Right atrium auricular region (tissue), 2 donors: ENCODE measurements at regions not wholly inside any gene's neighbourhood (a gene's known extent, or its start where the extent isn't known, plus 50 kb on each side); places are given as distances from the start of the nearest gene placed in this dataset.

Experiments
- DNase-seq: peaks from one replicate; pipeline ENCODE4 v3.0.0-alpha.2; 2019; ENCODE audit warnings: low spot score
- H3K27ac ChIP-seq, 2 donors: fragments of 200-600 bp; sonication (generic); 1 replicate in 1 of 2; 2 replicates in 1 of 2; pipeline ENCODE4 v1.5.1; 2016 to 2019
- H3K27me3 ChIP-seq, 2 donors: fragments of 200-600 bp; sonication (generic); one replicate each; pipeline versions ENCODE4 v1.5.1 to v1.6.0; 2017 to 2019
- H3K36me3 ChIP-seq: fragments of 200-600 bp; sonication (generic); one replicate; pipeline ENCODE4 v1.5.1; 2016
- H3K4me1 ChIP-seq, 2 donors: fragments of 200-600 bp; sonication (generic); one replicate each; pipeline versions ENCODE4 v1.5.1 to v1.6.0; 2017 to 2019
- H3K4me3 ChIP-seq, 2 donors: fragments of 200-600 bp; sonication (generic); 1 replicate in 1 of 2; 2 replicates in 1 of 2; pipeline ENCODE4 v1.5.1; 2017 to 2019; ENCODE audit warnings: mild to moderate bottlenecking in 1 of 2, moderate library complexity in 1 of 2
- H3K9me3 ChIP-seq, 2 donors: fragments of 200-600 bp; sonication (generic); one replicate each; pipeline ENCODE4 v1.5.1; 2019
- CTCF ChIP-seq, 2 donors: fragments of 200-600 bp; sonication (generic); IDR thresholded peaks; one replicate each; pipeline ENCODE4 v1.5.1; 2019; ENCODE audit warnings: antibody characterized with exemption in 2 of 2

- H3K9me3 ChIP-seq = no peaks in the 10 kb centered on the region
- peak overlapping the region in 1 of 2 donors; percentile 12 for H3K4me3 ChIP-seq
- no peaks in the 10 kb centered on the region for H3K4me1 ChIP-seq
- no peaks in the 10 kb centered on the region for H3K27me3 ChIP-seq
- no peaks in the 10 kb centered on the region for H3K36me3 ChIP-seq
- peak; percentile 50 for DNase-seq
- no peak for TF ChIP-seq CTCF (IDR thresholded peaks at IDR 0.05)
- no peak overlapping the region for H3K27ac ChIP-seq
Observed at GRCh38 chr5:1725641-1726468, 73.8 kb downstream of the MRPL36 start.

- Histone ChIP-seq H3K27me3 (no peaks in the 10 kb centered on the region), H3K9me3 (no peaks in the 10 kb centered on the region), H3K27ac (no peak overlapping the region), H3K4me1 (no peaks in the 10 kb centered on the region), H3K36me3 (no peaks in the 10 kb centered on the region), H3K4me3 (peak overlapping the region in 1 of 2 donors; percentile 12)
- no peak for TF ChIP-seq CTCF (IDR thresholded peaks at IDR 0.05)
- peak; percentile 50 for DNase-seq
Observed at GRCh38 chr5:1724822-1725602, 74.6 kb downstream of the MRPL36 start.

DNA sequence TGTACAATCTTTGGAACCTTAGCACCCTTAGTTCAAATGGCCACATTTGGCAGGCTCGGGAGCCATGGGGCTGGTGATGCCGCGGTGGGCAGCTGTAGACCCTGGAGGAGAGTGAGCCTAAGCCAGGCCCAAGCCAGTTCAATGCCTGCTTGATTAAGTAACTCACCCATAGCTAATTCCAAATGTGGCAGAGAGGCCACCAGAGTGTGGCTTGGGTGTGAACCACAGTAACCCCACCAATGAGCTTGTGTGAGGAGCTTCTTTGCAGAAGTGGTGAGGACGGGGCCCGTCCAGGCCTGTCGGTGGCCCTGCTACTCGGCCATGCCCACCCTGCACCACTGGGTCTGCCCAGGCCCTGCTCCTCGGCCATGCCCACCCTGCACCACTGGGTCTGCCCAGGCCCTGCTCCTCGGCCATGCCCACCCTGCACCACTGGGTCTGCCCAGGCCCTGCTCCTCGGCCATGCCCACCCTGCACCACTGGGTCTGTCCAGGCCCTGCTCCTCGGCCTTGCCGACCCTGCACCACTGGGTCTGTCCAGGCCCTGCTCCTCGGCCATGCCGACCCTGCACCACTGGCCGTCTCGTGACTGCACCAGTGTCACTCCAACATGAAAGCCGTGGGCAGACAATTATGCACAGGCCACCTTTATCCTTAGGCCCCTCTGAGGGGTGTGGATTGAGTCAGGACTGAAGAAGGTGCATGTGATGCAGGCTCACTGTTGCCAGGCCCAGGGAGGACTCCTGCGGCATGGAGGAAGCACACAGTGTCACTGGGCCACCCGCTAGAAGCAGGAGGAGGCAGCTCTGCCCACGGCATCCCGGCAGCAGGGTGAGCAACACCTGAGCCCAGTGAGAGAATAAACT, 75.4 kb downstream of the MRPL36 start:
- Histone ChIP-seq H3K9me3 (peaks cover 0 to 2% of the 10 kb centered on the region in 2 donors), H3K4me3 (no peak overlapping the region), H3K4me1 (no peaks in the 10 kb centered on the region), H3K27ac (no peak overlapping the region), H3K27me3 (no peaks in the 10 kb centered on the region), H3K36me3 (no peaks in the 10 kb centered on the region)
- DNase-seq = peak; percentile 42
- TF ChIP-seq CTCF (IDR thresholded peaks at IDR 0.05) = no peak

- no peaks in the 10 kb centered on the region for H3K27me3 ChIP-seq
- no peak for TF ChIP-seq CTCF (IDR thresholded peaks at IDR 0.05)
- DNase-seq = no peak
- no peak overlapping the region for H3K4me3 ChIP-seq
- peaks cover 0 to 8% of the 10 kb centered on the region in 2 donors for H3K9me3 ChIP-seq
- no peaks in the 10 kb centered on the region for H3K36me3 ChIP-seq
- no peaks in the 10 kb centered on the region for H3K4me1 ChIP-seq
- no peak overlapping the region for H3K27ac ChIP-seq
Observed at GRCh38 chr5:1723476-1723875, 76.2 kb downstream of the MRPL36 start.

DNA sequence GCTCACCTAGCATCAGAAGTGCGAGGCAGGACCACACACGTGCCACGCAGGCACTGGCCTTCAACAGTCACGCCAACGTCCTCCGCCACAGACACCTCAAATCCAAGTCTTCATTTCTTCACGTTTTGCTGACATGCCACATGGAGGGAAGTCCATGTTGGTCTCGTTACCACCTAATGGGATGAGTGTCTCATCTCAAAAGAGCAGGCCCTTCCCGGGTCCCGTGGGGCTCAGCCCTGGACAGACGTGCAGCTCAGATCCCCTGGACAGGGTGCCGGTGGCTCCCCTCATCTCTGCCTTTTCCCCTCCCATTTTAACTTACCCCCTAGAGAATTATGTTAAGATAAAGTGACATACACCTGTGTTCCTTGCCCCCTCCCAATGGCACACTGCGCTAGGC, 76.8 kb downstream of the MRPL36 start:
- Histone ChIP-seq H3K9me3 (peaks cover 0 to 14% of the 10 kb centered on the region in 2 donors), H3K36me3 (no peaks in the 10 kb centered on the region), H3K27me3 (no peaks in the 10 kb centered on the region), H3K4me3 (no peak overlapping the region), H3K4me1 (no peaks in the 10 kb centered on the region), H3K27ac (no peak overlapping the region)
- DNase-seq = peak; percentile 46
- TF ChIP-seq CTCF (IDR thresholded peaks at IDR 0.05) = no peak
